PC-9 (cell line): ENCODE measurements at regions not wholly inside any gene's neighbourhood (a gene's known extent, or its start where the extent isn't known, plus 50 kb on each side); places are given as distances from the start of the nearest gene placed in this dataset.

Experiments used
- EZH2 ChIP-seq: fragments of 200-600 bp; sonication (generic); IDR thresholded peaks from 2 replicates; pipeline ENCODE4 v1.8.0; 2017; ENCODE audit warnings: antibody characterized with exemption, low read depth
- TF ChIP-seq, protein P1 (sequence below): fragments of 200-600 bp; sonication (generic); conservative IDR thresholded peaks from 2 replicates; pipeline ENCODE4 v1.6.1; 2017; ENCODE audit warnings: mixed run types, antibody characterized with exemption, mild to moderate bottlenecking, moderate library complexity

DNA sequence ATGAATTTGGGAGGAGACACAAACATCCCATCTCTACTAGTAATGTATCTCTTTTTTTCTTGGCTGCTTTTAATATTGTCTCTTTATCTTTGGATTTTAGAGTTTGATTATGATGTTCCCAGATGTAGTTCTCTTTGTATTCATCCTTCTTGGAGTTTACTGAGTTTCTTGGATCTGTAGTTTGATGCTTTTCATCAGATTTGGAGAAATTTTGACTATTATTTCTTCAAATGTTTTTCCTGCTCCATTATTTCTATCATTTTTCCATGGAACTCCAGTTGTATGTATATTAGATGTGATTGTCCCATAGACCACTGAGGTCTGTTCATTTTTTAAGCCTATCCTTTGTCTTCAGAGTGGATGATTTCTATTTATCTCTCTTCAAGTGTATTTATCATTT lies 90.7 kb upstream of the ARHGAP5 start:
- TF ChIP-seq, protein P1, sequence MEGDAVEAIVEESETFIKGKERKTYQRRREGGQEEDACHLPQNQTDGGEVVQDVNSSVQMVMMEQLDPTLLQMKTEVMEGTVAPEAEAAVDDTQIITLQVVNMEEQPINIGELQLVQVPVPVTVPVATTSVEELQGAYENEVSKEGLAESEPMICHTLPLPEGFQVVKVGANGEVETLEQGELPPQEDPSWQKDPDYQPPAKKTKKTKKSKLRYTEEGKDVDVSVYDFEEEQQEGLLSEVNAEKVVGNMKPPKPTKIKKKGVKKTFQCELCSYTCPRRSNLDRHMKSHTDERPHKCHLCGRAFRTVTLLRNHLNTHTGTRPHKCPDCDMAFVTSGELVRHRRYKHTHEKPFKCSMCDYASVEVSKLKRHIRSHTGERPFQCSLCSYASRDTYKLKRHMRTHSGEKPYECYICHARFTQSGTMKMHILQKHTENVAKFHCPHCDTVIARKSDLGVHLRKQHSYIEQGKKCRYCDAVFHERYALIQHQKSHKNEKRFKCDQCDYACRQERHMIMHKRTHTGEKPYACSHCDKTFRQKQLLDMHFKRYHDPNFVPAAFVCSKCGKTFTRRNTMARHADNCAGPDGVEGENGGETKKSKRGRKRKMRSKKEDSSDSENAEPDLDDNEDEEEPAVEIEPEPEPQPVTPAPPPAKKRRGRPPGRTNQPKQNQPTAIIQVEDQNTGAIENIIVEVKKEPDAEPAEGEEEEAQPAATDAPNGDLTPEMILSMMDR, result no peak
- TF ChIP-seq EZH2, result no peak
